GM03348 (cell line): ENCODE measurements at regions not wholly inside any gene's neighbourhood (a gene's known extent, or its start where the extent isn't known, plus 50 kb on each side); places are given as distances from the start of the nearest gene placed in this dataset.
"Not testable (repeated sequence)": the region's sequence is repeated elsewhere in the genome, so short reads cannot be mapped to it uniquely, and the experiment has no call there.

Experiments
- DNase-seq: peaks from one replicate; pipeline ENCODE4 v3.0.0; 2012; ENCODE audit warnings: low spot score

DNA sequence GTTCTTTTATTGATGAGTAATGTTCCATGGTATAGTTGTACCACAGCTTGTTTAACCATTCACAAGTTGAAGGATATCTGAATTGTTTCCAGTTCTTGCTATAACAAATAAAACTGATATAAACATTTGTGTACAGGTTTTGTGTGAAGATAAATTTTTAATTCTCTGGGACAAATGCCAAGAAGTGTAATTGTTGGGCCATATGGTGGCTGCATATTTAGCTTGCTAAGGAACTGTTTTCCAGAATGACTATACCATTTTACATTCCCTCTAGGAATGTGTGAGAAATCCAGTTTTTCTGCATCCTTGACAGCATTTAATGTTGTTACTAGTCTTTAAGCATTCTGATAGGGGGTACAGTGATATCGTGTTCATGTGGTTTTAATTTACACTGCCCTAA is 368.5 kb downstream of the KIF2B start:
- no peak for DNase-seq

GRCh38 chr17:54194268-54194667 is 371.5 kb downstream of the KIF2B start:
- DNase-seq, result no peak

GRCh38 chr17:54196751-54197150 is 374.0 kb downstream of the KIF2B start:
- DNase-seq, result no peak

GRCh38 chr17:54201380-54201779 is 378.7 kb downstream of the KIF2B start:
- DNase-seq, result not testable (repeated sequence)

- no peak for DNase-seq
Measured at GRCh38 chr17:54220829-54221228, 398.1 kb downstream of the KIF2B start.

DNA sequence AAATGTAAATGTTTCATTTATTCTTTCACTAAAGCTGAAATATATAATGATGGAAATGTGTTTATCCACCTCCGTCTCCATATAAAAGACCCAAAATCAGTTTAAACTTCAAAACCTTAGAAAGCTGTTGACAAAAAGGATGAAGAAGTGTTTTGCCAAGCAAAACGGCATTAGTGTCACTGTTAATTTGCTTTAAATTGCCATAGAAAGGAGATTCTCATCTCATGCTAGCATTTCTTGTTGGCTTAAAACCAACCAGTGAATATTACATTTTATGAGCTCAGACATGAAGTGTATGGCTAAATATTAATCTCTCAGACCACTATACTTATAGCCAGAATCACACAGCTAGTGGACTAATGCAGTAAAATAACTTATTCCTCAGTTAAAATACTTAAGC is 398.8 kb downstream of the KIF2B start:
- no peak for DNase-seq

DNA sequence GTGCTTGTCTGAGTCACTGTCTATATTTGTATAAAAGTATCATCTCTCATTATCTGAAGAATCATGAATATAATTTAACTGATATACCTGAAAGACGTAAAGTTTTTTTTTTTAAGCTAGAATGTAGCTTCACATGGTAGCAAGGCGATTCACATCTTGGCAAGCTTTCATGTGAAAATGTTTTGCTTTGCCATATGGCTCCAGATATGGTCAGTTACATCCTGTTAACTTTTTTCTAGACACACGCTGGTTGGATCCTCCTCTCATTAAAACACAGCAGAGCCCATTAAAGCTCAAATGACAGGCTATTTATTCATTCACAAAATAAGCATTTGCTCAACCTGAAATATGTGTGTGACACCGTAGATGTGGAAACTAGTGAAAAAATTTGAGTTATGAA is 412.8 kb downstream of the KIF2B start:
- DNase-seq, result no peak

- no peak for DNase-seq
Measured at GRCh38 chr17:54237911-54238515, 415.3 kb downstream of the KIF2B start.

DNA sequence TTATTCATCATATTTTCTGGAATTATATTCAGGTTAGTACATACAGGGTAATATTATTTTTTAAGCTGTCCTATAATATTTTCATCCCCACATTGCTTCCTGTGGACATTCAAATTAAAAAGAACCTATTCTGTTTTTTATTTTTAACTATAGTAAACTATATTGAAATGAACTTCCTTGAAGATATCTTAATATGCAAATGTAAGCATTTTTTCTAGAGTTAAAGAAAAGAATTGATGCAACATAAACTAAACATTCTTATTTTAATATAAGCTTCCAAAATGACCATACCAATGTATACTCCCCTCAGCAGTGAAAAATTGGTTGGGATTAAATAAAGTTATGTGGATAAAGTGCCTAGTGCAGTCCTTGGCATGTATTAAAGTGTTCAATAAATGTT is 416.6 kb downstream of the KIF2B start:
- no peak for DNase-seq

DNA sequence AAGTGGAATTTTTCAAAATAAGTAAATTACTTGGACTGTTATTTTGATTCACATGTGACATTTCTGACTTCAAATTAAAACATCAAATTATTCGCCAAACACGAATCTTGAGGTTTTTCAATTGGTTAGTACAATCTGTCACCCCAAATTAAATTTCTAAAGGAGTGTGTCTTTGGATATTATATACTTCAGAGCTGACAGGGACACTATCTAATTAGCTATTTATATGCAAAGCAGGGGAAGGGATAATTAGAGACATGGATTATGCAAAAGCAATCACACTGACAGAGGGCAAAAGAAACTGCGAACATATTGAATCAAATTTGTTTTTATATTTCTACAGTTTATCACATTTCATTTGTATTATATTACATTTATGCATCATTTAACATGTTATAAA is 433.0 kb downstream of the KIF2B start:
- no peak for DNase-seq

GRCh38 chr17:54256401-54256929 is 433.7 kb downstream of the KIF2B start:
- no peak for DNase-seq

DNA sequence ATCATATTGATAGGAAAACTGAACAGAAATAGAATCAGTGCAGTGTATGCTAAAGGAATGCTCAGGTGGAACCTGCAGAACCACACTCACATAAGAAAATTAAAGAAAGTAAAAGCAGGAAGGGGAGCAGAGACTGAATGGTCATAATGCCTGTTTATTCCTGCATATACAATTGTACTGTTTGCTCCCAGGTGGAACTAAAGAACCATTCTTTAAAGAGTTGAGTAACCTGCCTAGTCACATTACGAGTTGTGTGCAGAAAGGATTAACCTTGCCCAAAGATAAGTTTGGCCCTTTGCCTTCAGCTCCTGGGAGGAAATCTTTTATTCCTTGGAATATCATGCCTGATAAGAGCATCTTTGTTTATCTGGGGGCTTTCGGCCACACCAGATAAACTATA is 434.7 kb downstream of the KIF2B start:
- no peak for DNase-seq

GRCh38 chr17:54259476-54259875 is 436.7 kb downstream of the KIF2B start:
- DNase-seq, result no peak

- no peak for DNase-seq
Measured at GRCh38 chr17:54261465-54261864, 438.7 kb downstream of the KIF2B start.

- no peak for DNase-seq
Measured at GRCh38 chr17:54269881-54270280, 447.2 kb downstream of the KIF2B start.

DNA sequence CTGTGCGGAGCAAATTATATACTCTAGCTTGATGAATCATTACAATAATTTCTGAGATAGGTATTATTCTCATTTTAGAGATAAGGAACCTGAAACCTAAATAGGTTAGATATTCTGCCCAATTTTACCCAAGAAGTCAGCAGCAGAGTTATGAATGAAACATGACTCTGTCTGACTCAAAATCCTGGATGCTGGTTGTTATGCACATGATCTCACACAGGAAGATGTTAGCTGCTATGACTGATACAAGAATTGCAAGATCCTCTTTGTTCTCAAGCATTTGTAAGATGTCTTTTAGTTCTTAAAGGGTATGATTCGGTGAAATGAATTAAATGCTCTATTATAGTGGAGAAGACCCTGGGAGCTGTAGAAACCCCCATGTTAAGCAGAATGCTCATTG is 447.8 kb downstream of the KIF2B start:
- no peak for DNase-seq

DNA sequence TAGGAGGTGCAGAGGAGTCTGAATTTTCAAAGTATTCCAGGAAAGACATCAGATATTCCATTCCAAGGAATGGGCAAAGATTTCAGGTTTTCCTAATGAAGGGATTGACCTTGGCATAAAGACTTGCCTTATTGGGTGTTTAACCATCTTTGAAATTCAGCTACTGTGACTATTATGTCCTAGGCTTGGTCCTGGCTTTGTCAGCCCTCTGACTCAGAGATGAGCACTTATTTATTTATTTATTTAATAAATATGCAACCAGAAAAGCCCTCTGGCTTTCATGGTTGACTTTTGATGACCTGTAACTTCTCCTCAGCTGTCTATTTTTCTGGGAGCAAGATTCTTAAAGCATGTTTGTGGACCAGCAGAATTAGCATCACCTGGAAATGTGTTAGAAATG is 455.1 kb downstream of the KIF2B start:
- DNase-seq, result no peak

- DNase-seq, result no peak
Measured at GRCh38 chr17:54280741-54281140, 458.0 kb downstream of the KIF2B start.

- no peak for DNase-seq
Measured at GRCh38 chr17:54282886-54283285, 460.2 kb downstream of the KIF2B start.

- no peak for DNase-seq
Measured at GRCh38 chr17:54307351-54307750, 484.6 kb downstream of the KIF2B start.

GRCh38 chr17:54324813-54325212 is 502.1 kb downstream of the KIF2B start:
- DNase-seq, result no peak

- no peak for DNase-seq
Measured at GRCh38 chr17:54339731-54340130, 517.0 kb downstream of the KIF2B start.

- no peak for DNase-seq
Measured at GRCh38 chr17:54347495-54347894, 524.8 kb downstream of the KIF2B start.

DNA sequence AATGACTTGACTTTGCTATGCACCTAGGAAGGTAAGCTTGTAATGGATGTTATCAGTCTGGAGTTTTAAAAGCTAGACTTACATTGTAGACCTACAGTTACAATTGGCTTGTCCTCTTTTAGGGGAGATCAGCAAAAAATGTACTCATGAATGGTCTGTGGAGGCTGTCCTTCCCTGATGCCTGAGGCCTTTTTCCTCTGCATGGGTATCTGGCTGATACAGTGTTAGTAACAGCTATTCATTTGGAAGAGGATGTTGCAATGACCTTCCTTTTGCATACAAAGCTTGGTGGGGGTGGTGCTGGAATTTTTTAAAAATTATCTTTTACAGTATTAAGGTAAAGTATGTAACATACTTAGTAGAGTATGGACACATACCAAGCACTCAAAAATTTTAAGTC is 525.5 kb downstream of the KIF2B start:
- no peak for DNase-seq
